ENCODE measurements at regions not wholly inside any gene's neighbourhood (a gene's known extent, or its start where the extent isn't known, plus 50 kb on each side); places are given as distances from the start of the nearest gene placed in this dataset.
"Not testable (repeated sequence)": the region's sequence is repeated elsewhere in the genome, so short reads cannot be mapped to it uniquely, and the experiment has no call there.

- Histone ChIP-seq H3K27me3 (no peaks in the 10 kb centered on the region), H3K9me3 (no peaks in the 10 kb centered on the region), H3K36me3 (no peaks in the 10 kb centered on the region), H3K27ac (no peak overlapping the region), H3K4me1 (no peaks in the 10 kb centered on the region), H3K4me3 (no peak overlapping the region)
- no peak for ATAC-seq
- intact Hi-C loops (cut with DNase I) = no loop called here
- 82 to 88% methylated on average over 9 of the region's 9 CpGs for WGBS, 2 donors
- DNase-seq = no peak
- TF ChIP-seq, protein P1, sequence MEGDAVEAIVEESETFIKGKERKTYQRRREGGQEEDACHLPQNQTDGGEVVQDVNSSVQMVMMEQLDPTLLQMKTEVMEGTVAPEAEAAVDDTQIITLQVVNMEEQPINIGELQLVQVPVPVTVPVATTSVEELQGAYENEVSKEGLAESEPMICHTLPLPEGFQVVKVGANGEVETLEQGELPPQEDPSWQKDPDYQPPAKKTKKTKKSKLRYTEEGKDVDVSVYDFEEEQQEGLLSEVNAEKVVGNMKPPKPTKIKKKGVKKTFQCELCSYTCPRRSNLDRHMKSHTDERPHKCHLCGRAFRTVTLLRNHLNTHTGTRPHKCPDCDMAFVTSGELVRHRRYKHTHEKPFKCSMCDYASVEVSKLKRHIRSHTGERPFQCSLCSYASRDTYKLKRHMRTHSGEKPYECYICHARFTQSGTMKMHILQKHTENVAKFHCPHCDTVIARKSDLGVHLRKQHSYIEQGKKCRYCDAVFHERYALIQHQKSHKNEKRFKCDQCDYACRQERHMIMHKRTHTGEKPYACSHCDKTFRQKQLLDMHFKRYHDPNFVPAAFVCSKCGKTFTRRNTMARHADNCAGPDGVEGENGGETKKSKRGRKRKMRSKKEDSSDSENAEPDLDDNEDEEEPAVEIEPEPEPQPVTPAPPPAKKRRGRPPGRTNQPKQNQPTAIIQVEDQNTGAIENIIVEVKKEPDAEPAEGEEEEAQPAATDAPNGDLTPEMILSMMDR (IDR thresholded peaks at IDR 0.05) = no peak
These were observed 87.0 kb upstream of the MAGI3 start for GRCh38 chr1:113303267-113303666.

DNA sequence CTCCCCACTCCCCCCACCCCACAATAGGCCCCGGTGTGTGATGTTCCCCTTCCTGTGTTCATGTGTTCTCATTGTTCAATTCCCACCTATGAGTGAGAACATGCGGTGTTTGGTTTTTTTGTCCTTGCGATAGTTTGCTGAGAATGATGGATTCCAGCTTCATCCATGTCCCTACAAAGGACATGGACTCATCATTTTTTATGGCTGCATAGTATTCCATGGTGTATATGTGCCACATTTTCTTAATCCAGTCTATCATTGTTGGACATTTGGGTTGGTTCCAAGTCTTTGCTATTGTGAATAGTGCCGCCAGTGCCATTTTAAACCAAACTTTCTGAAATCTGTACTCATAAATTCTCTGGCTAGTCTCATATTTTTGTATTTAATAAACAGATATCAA is 85.3 kb upstream of the MAGI3 start:
- H3K4me1 ChIP-seq; DNase-seq; H3K36me3 ChIP-seq; intact Hi-C loops (cut with DNase I); H3K4me3 ChIP-seq; H3K27ac ChIP-seq; H3K27me3 ChIP-seq; ATAC-seq; H3K9me3 ChIP-seq: not testable (repeated sequence)
- 94 to 97% methylated on average over 4 of the region's 4 CpGs for WGBS, 2 donors

DNA sequence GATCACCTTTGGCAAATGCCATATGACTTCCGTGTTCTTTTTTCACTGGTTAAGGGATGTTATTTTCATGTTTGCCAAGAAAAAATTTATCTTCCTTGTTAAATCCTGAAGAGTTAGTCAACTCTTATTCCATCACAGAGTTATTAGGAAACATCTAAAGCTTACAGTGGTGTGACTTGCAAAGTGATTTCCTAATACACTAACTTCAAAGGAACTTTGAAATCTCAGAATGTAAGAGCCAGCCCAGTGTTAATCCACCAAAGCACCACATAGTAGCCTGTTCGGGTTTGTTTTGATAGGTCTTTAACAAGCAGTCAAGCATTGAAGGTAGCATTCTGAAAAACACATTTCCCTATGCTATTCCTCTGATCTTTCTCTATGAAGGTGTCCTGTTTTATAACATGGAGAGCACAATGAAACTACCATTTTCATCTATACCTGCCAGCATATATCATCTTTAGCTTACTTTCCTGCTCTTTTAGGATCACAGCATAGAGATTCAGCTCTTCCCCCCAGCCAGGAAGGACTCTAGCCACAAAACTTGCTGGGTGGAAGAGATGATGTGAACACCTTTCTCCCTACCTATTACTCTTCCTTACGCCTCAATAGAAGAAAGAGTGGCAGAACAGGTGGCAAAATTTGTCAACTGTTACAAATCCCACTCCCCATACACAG is 82.4 kb upstream of the MAGI3 start:
- DNase-seq (no peak), ATAC-seq (no peak)
- Histone ChIP-seq H3K36me3 (no peaks in the 10 kb centered on the region), H3K4me3 (no peak overlapping the region), H3K27ac (no peak overlapping the region), H3K27me3 (no peaks in the 10 kb centered on the region), H3K9me3 (peaks cover 0 to 12% (median 4%) of the 10 kb centered on the region in 11 donors), H3K4me1 (no peaks in the 10 kb centered on the region)
- 66 to 77% methylated on average over 3 of the region's 3 CpGs for WGBS, 2 donors
- intact Hi-C loops (cut with DNase I) = no loop called here
- TF ChIP-seq, protein P1 (IDR thresholded peaks at IDR 0.05) = no peak

GRCh38 chr1:113312651-113313050 is 77.7 kb upstream of the MAGI3 start:
- DNase-seq; H3K4me1 ChIP-seq; ATAC-seq; intact Hi-C loops (cut with DNase I); H3K27me3 ChIP-seq; H3K4me3 ChIP-seq; H3K36me3 ChIP-seq; H3K27ac ChIP-seq: not testable (repeated sequence)
- peaks cover 0 to 25% (median 4%) of the 10 kb centered on the region in 11 donors for H3K9me3 ChIP-seq
- WGBS, 2 donors = 97 to 100% methylated on average over 1 of the region's 1 CpG

GRCh38 chr1:113314600-113314999 is 75.7 kb upstream of the MAGI3 start:
- Histone ChIP-seq H3K27me3 (no peaks in the 10 kb centered on the region), H3K4me1 (no peaks in the 10 kb centered on the region), H3K4me3 (no peak overlapping the region), H3K27ac (no peak overlapping the region), H3K36me3 (no peaks in the 10 kb centered on the region), H3K9me3 (peaks cover 0 to 27% (median 4%) of the 10 kb centered on the region in 11 donors)
- TF ChIP-seq, protein P1 (IDR thresholded peaks at IDR 0.05) = no peak
- no peak for DNase-seq
- intact Hi-C loops (cut with DNase I) = no loop called here
- ATAC-seq = no peak
- WGBS, 2 donors = 79 to 87% methylated on average over 3 of the region's 3 CpGs

Measured in heart right ventricle (tissue), 16 donors.